Fibroblast of lung (primary cell): ENCODE measurements at regions not wholly inside any gene's neighbourhood (a gene's known extent, or its start where the extent isn't known, plus 50 kb on each side); places are given as distances from the start of the nearest gene placed in this dataset.

Source experiments
- DNase-seq, 2 donors: peaks; one replicate each; pipeline versions ENCODE4 v3.0.0 to v3.0.0-alpha.2; 2010; ENCODE audit warnings: low read depth in 2 of 2
- H2AFZ ChIP-seq: 2 replicates; pipeline ENCODE4 v1.5.1; 2012; ENCODE audit warnings: low read length, control low read depth, inconsistent platforms
- H3K27ac ChIP-seq: 2 replicates; pipeline ENCODE4 v1.5.1; 2011; ENCODE audit warnings: low read length, control low read depth; ENCODE audit not compliant: insufficient read depth
- H3K27me3 ChIP-seq: 2 replicates; pipeline ENCODE4 v1.5.1; 2011; ENCODE audit warnings: mild to moderate bottlenecking, low read length; ENCODE audit not compliant: control insufficient read depth, insufficient read depth
- H3K36me3 ChIP-seq: 2 replicates; pipeline ENCODE4 v1.5.1; 2011; ENCODE audit warnings: low read length; ENCODE audit not compliant: control insufficient read depth, insufficient read depth
- H3K4me1 ChIP-seq: 2 replicates; pipeline ENCODE4 v1.5.1; 2011; ENCODE audit warnings: low read length; ENCODE audit not compliant: control insufficient read depth, insufficient read depth; ENCODE audit errors: extremely low read depth
- H3K4me2 ChIP-seq: 2 replicates; pipeline ENCODE4 v1.5.1; 2011; ENCODE audit warnings: low read length, control low read depth; ENCODE audit not compliant: insufficient read depth; ENCODE audit errors: extremely low read depth
- H3K4me3 ChIP-seq, 4 experiments: fragments of 200-600 bp in 1 of 4; sonication (generic) in 1 of 4; replicated peaks in 1 of 4; 2 replicates each; pipeline ENCODE4 v1.5.1; 2011 to 2016; ENCODE audit warnings: low read length in 4 of 4, low read depth in 3 of 4, mild to moderate bottlenecking in 3 of 4, control low read depth in 2 of 4, inconsistent platforms in 1 of 4, mixed read lengths in 1 of 4; ENCODE audit not compliant: insufficient read depth in 1 of 4; ENCODE audit errors: control extremely low read depth in 1 of 4
- H3K79me2 ChIP-seq: 2 replicates; pipeline ENCODE4 v1.5.1; 2012; ENCODE audit warnings: mild to moderate bottlenecking, low read length, inconsistent platforms; ENCODE audit not compliant: control insufficient read depth, insufficient read depth
- H3K9ac ChIP-seq: 2 replicates; pipeline ENCODE4 v1.5.1; 2011; ENCODE audit warnings: mild to moderate bottlenecking, low read length, control low read depth; ENCODE audit not compliant: insufficient read depth
- H3K9me3 ChIP-seq: 2 replicates; pipeline ENCODE4 v1.5.1; 2012; ENCODE audit warnings: low read depth, low read length; ENCODE audit not compliant: control insufficient read depth, insufficient read depth
- H4K20me1 ChIP-seq: 2 replicates; pipeline ENCODE4 v1.5.1; 2011; ENCODE audit warnings: low read length; ENCODE audit not compliant: control insufficient read depth, insufficient read depth; ENCODE audit errors: extremely low read depth
- CTCF ChIP-seq, 2 donors: IDR thresholded peaks in 1 of 2; conservative IDR thresholded peaks in 1 of 2; 1 replicate in 1 of 2; 2 replicates in 1 of 2; pipeline ENCODE4 v1.5.1; 2011 to 2012; ENCODE audit warnings: low read length in 2 of 2, control low read depth in 1 of 2, inconsistent platforms in 1 of 2, low read depth in 1 of 2, mild to moderate bottlenecking in 1 of 2
- EZH2 ChIP-seq: IDR thresholded peaks from 2 replicates; pipeline ENCODE4 v1.5.1; 2012; ENCODE audit warnings: low read length, control low read depth, mild to moderate bottlenecking; ENCODE audit errors: missing control alignments

GRCh38 chr12:24447678-24448077 is 498.2 kb upstream of the SOX5 start:
- TF ChIP-seq EZH2 (no peak), CTCF (conservative IDR thresholded peaks at IDR 0.05 in 1 of 2, IDR thresholded peaks at IDR 0.05 in 1 of 2; ENCODE audit: low read depth in 1 of 2, low read length in 2 of 2) (no peak)
- Histone ChIP-seq H3K36me3 (no peaks in the 10 kb centered on the region), H3K9me3 (no peaks in the 10 kb centered on the region), H3K4me1 (no peaks in the 10 kb centered on the region), H3K27me3 (no peaks in the 10 kb centered on the region), H2AFZ (no peak overlapping the region), H3K4me2 (no peak overlapping the region), H3K4me3 (no peak overlapping the region), H3K9ac (no peak overlapping the region), H3K27ac (no peak overlapping the region), H3K79me2 (no peaks in the 10 kb centered on the region), H4K20me1 (no peaks in the 10 kb centered on the region)
- no peak for DNase-seq

GRCh38 chr12:24446287-24446686 is 496.8 kb upstream of the SOX5 start:
- Histone ChIP-seq H3K4me1 (no peaks in the 10 kb centered on the region), H3K27ac (no peak overlapping the region), H3K9ac (no peak overlapping the region), H3K79me2 (no peaks in the 10 kb centered on the region), H3K9me3 (no peaks in the 10 kb centered on the region), H3K4me2 (no peak overlapping the region), H4K20me1 (no peaks in the 10 kb centered on the region), H2AFZ (no peak overlapping the region), H3K4me3 (no peak overlapping the region), H3K27me3 (no peaks in the 10 kb centered on the region), H3K36me3 (no peaks in the 10 kb centered on the region)
- no peak for TF ChIP-seq EZH2
- TF ChIP-seq CTCF (conservative IDR thresholded peaks at IDR 0.05 in 1 of 2, IDR thresholded peaks at IDR 0.05 in 1 of 2; ENCODE audit: low read depth in 1 of 2, low read length in 2 of 2): no peak
- no peak for DNase-seq

GRCh38 chr12:24444634-24445033 is 495.2 kb upstream of the SOX5 start:
- Histone ChIP-seq H3K27ac (no peak overlapping the region), H3K79me2 (no peaks in the 10 kb centered on the region), H3K4me1 (no peaks in the 10 kb centered on the region), H3K4me2 (no peak overlapping the region), H4K20me1 (no peaks in the 10 kb centered on the region), H3K36me3 (no peaks in the 10 kb centered on the region), H3K4me3 (no peak overlapping the region), H3K9me3 (no peaks in the 10 kb centered on the region), H3K27me3 (no peaks in the 10 kb centered on the region), H2AFZ (no peak overlapping the region), H3K9ac (no peak overlapping the region)
- TF ChIP-seq CTCF (conservative IDR thresholded peaks at IDR 0.05 in 1 of 2, IDR thresholded peaks at IDR 0.05 in 1 of 2; ENCODE audit: low read depth in 1 of 2, low read length in 2 of 2) (no peak), EZH2 (no peak)
- no peak for DNase-seq
